Hepatocyte (in vitro differentiated cells): ENCODE measurements at regions not wholly inside any gene's neighbourhood (a gene's known extent, or its start where the extent isn't known, plus 50 kb on each side); places are given as distances from the start of the nearest gene placed in this dataset.

Experiments used
- DNase-seq: peaks from one replicate; pipeline ENCODE4 v3.0.0-alpha.2; 2016; ENCODE audit warnings: low spot score
- H2AFZ ChIP-seq: fragments of 200-600 bp; sonication (generic); 2 replicates; pipeline ENCODE4 v1.6.0; 2016; ENCODE audit warnings: antibody characterized with exemption, mild to moderate bottlenecking
- H3K27ac ChIP-seq: fragments of 200-600 bp; sonication (generic); 2 replicates; pipeline ENCODE4 v1.5.1; 2016; ENCODE audit warnings: mild to moderate bottlenecking
- H3K27me3 ChIP-seq: fragments of 200-600 bp; sonication (generic); 2 replicates; pipeline ENCODE4 v1.6.1; 2016
- H3K36me3 ChIP-seq: fragments of 200-600 bp; sonication (generic); replicated peaks from 2 replicates; pipeline ENCODE4 v1.5.1; 2016; ENCODE audit warnings: low read depth; ENCODE audit not compliant: insufficient read depth
- H3K4me1 ChIP-seq: fragments of 200-600 bp; sonication (generic); 2 replicates; pipeline ENCODE4 v1.5.1; 2016; ENCODE audit warnings: mild to moderate bottlenecking, moderate library complexity; ENCODE audit not compliant: insufficient read depth
- H3K4me2 ChIP-seq: fragments of 200-600 bp; sonication (generic); 2 replicates; pipeline ENCODE4 v1.6.0; 2016
- H3K4me3 ChIP-seq: fragments of 200-600 bp; sonication (generic); 2 replicates; pipeline ENCODE4 v1.5.1; 2016; ENCODE audit warnings: mild to moderate bottlenecking
- H3K79me2 ChIP-seq: fragments of 200-600 bp; sonication (generic); 2 replicates; pipeline ENCODE4 v1.6.0; 2017; ENCODE audit warnings: mild to moderate bottlenecking
- H3K9me2 ChIP-seq: fragments of 200-600 bp; sonication (generic); replicated peaks from 2 replicates; pipeline ENCODE4 v1.6.0; 2017; ENCODE audit warnings: mild to moderate bottlenecking; ENCODE audit not compliant: insufficient read depth
- H3K9me3 ChIP-seq: fragments of 200-600 bp; sonication (generic); 2 replicates; pipeline ENCODE4 v1.5.1; 2016; ENCODE audit warnings: low read depth, mild to moderate bottlenecking
- H4K20me1 ChIP-seq: fragments of 200-600 bp; sonication (generic); 2 replicates; pipeline ENCODE4 v1.6.0; 2016; ENCODE audit warnings: mild to moderate bottlenecking; ENCODE audit not compliant: insufficient read depth, poor library complexity, severe bottlenecking
- EZH2 ChIP-seq: fragments of 200-600 bp; sonication (generic); IDR thresholded peaks from 2 replicates; pipeline ENCODE4 v1.6.1; 2016; ENCODE audit warnings: antibody characterized with exemption, mild to moderate bottlenecking, borderline replicate concordance
- EZH2phosphoT487 ChIP-seq: fragments of 200-600 bp; sonication (generic); IDR thresholded peaks from one replicate; pipeline ENCODE4 v1.6.1; 2018; ENCODE audit warnings: antibody characterized with exemption, mild to moderate bottlenecking, low read depth, moderate library complexity; ENCODE audit not compliant: unreplicated experiment, severe bottlenecking
- WGBS: methylation state at CpG from one replicate; pipeline ENCODE4 v1.1.6; 2016; ENCODE audit warnings: low lambda C conversion rate; ENCODE audit errors: missing lambda C conversion rate; 5-methylcytosine and 5-hydroxymethylcytosine counted together
- TF ChIP-seq, protein P1 (sequence below): fragments of 200-600 bp; sonication (generic); IDR thresholded peaks from 2 replicates; pipeline ENCODE4 v1.5.1; 2016; ENCODE audit warnings: antibody characterized with exemption, mild to moderate bottlenecking; ENCODE audit not compliant: poor library complexity

- H3K9me3 ChIP-seq = no peaks in the 10 kb centered on the region
- 94% methylated on average over 5 of the region's 5 CpGs for WGBS
- DNase-seq = no peak
- no peaks in the 10 kb centered on the region for H3K4me1 ChIP-seq
- H3K4me2 ChIP-seq = no peak overlapping the region
- no peak overlapping the region for H3K27ac ChIP-seq
- no peak overlapping the region for H2AFZ ChIP-seq
- no peak overlapping the region for H3K4me3 ChIP-seq
- H3K27me3 ChIP-seq = no peaks in the 10 kb centered on the region
- no peaks in the 10 kb centered on the region for H3K36me3 ChIP-seq
- H3K9me2 ChIP-seq = no peaks in the 10 kb centered on the region
- TF ChIP-seq EZH2phosphoT487 (no peak), EZH2 (no peak)
- TF ChIP-seq, protein P1, sequence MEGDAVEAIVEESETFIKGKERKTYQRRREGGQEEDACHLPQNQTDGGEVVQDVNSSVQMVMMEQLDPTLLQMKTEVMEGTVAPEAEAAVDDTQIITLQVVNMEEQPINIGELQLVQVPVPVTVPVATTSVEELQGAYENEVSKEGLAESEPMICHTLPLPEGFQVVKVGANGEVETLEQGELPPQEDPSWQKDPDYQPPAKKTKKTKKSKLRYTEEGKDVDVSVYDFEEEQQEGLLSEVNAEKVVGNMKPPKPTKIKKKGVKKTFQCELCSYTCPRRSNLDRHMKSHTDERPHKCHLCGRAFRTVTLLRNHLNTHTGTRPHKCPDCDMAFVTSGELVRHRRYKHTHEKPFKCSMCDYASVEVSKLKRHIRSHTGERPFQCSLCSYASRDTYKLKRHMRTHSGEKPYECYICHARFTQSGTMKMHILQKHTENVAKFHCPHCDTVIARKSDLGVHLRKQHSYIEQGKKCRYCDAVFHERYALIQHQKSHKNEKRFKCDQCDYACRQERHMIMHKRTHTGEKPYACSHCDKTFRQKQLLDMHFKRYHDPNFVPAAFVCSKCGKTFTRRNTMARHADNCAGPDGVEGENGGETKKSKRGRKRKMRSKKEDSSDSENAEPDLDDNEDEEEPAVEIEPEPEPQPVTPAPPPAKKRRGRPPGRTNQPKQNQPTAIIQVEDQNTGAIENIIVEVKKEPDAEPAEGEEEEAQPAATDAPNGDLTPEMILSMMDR = no peak
- no peaks in the 10 kb centered on the region for H3K79me2 ChIP-seq
- no peaks in the 10 kb centered on the region for H4K20me1 ChIP-seq
Observed at GRCh38 chr7:88402529-88402928, 95.8 kb upstream of the STEAP4 start.

DNA sequence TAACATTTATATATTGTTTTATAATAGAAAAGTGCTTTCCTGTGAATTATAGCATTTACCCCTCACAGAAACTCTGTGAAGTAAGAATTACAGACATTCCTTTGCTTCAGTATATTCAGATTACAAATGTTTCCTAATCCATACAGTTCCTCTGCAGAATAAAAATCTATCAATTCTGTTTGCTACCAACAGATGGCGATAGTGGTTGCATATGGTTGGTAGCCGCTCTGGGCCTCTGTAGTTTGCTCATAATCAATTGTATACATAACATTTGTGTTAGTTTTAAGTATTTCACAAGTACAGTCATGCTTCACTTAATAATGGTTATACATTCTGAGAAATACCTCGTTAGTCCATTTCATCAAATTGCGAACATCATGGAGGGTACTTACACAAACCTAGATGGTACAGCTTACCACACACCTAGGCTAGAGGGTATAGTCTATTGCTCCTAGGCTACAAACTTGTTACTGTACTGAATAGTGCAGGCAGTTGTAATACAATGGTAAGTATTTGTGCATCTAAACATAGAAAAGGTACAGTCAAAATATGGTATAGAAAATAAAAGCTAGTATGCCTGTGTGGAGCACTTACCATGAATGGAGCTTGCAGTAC lies 94.4 kb upstream of the STEAP4 start:
- no peak overlapping the region for H3K4me2 ChIP-seq
- H3K9me2 ChIP-seq = no peaks in the 10 kb centered on the region
- H3K27ac ChIP-seq = no peak overlapping the region
- H4K20me1 ChIP-seq = no peaks in the 10 kb centered on the region
- H3K4me1 ChIP-seq = no peaks in the 10 kb centered on the region
- H2AFZ ChIP-seq = no peak overlapping the region
- no peaks in the 10 kb centered on the region for H3K79me2 ChIP-seq
- H3K27me3 ChIP-seq = no peaks in the 10 kb centered on the region
- no peaks in the 10 kb centered on the region for H3K9me3 ChIP-seq
- H3K36me3 ChIP-seq = no peaks in the 10 kb centered on the region
- 65% methylated on average over 4 of the region's 4 CpGs for WGBS
- DNase-seq = peak; percentile 15
- TF ChIP-seq EZH2phosphoT487 (no peak), EZH2 (no peak)
- TF ChIP-seq, protein P1 = peak; percentile 51
- no peak overlapping the region for H3K4me3 ChIP-seq

- Histone ChIP-seq H3K4me2 (no peak overlapping the region), H3K79me2 (no peaks in the 10 kb centered on the region), H3K27ac (no peak overlapping the region), H3K36me3 (no peaks in the 10 kb centered on the region), H2AFZ (no peak overlapping the region), H3K4me3 (no peak overlapping the region), H4K20me1 (no peaks in the 10 kb centered on the region), H3K4me1 (no peaks in the 10 kb centered on the region), H3K27me3 (no peaks in the 10 kb centered on the region), H3K9me3 (no peaks in the 10 kb centered on the region), H3K9me2 (no peaks in the 10 kb centered on the region)
- TF ChIP-seq EZH2phosphoT487 = no peak
- TF ChIP-seq, protein P1 = no peak
- 92% methylated on average over 5 of the region's 5 CpGs for WGBS
- no peak for DNase-seq
Observed at GRCh38 chr7:88399696-88400240, 93.1 kb upstream of the STEAP4 start.
